SK-N-MC (cell line): ENCODE measurements at regions not wholly inside any gene's neighbourhood (a gene's known extent, or its start where the extent isn't known, plus 50 kb on each side); places are given as distances from the start of the nearest gene placed in this dataset.
"Not testable (repeated sequence)": the region's sequence is repeated elsewhere in the genome, so short reads cannot be mapped to it uniquely, and the experiment has no call there.

Experiments
- DNase-seq: peaks from one replicate; pipeline ENCODE4 v3.0.0-alpha.2; 2011; ENCODE audit warnings: low read depth, low spot score
- H3K27ac ChIP-seq: fragments of 200-600 bp; sonication (generic); 2 replicates; pipeline ENCODE4 v1.5.1; 2016; ENCODE audit warnings: mixed run types
- H3K36me3 ChIP-seq: fragments of 200-600 bp; sonication (generic); 2 replicates; pipeline ENCODE4 v1.6.1; 2017; ENCODE audit warnings: antibody characterized with exemption, low read length, mixed read lengths; ENCODE audit not compliant: insufficient read depth
- H3K4me3 ChIP-seq: fragments of 200-600 bp; sonication (generic); 2 replicates; pipeline ENCODE4 v1.5.1; 2016
- H3K9ac ChIP-seq: fragments of 200-600 bp; sonication (generic); 2 replicates; pipeline ENCODE4 v1.8.0; 2017; ENCODE audit warnings: mixed run types, mixed read lengths; ENCODE audit not compliant: insufficient read length
- H3K9me3 ChIP-seq: fragments of 200-600 bp; sonication (generic); 2 replicates; pipeline ENCODE4 v1.6.1; 2017; ENCODE audit warnings: low read depth, mild to moderate bottlenecking, antibody characterized with exemption, low read length, moderate library complexity, mixed read lengths
- EZH2 ChIP-seq: fragments of 200-600 bp; sonication (generic); IDR thresholded peaks from one replicate; pipeline ENCODE4 v1.6.1; 2017; ENCODE audit warnings: antibody characterized with exemption
- FOXP2 ChIP-seq: optimal IDR thresholded peaks from 2 replicates; pipeline ENCODE3; 2011; ENCODE audit warnings: mild to moderate bottlenecking, moderate library complexity; ENCODE audit not compliant: insufficient read depth; ENCODE audit errors: extremely low read length, control extremely low read depth
- POLR2AphosphoS5 ChIP-seq: IDR thresholded peaks from 2 replicates; pipeline ENCODE4 v1.6.1; 2012; ENCODE audit warnings: mild to moderate bottlenecking, low read depth, low read length, borderline replicate concordance

GRCh38 chr11:89583580-89583979 lies 92.4 kb upstream of the NOX4 start:
- DNase-seq, result no peak
- no peak overlapping the region for H3K9ac ChIP-seq
- H3K4me3 ChIP-seq, result no peak overlapping the region
- TF ChIP-seq EZH2 (no peak), POLR2AphosphoS5 (no peak)
- H3K36me3 ChIP-seq, result no peaks in the 10 kb centered on the region
- no peaks in the 10 kb centered on the region for H3K9me3 ChIP-seq
- no peak overlapping the region for H3K27ac ChIP-seq

GRCh38 chr11:89585046-89585445 lies 93.9 kb upstream of the NOX4 start:
- H3K27ac ChIP-seq, H3K9me3 ChIP-seq, DNase-seq, H3K9ac ChIP-seq, H3K4me3 ChIP-seq, H3K36me3 ChIP-seq: not testable (repeated sequence)

DNA sequence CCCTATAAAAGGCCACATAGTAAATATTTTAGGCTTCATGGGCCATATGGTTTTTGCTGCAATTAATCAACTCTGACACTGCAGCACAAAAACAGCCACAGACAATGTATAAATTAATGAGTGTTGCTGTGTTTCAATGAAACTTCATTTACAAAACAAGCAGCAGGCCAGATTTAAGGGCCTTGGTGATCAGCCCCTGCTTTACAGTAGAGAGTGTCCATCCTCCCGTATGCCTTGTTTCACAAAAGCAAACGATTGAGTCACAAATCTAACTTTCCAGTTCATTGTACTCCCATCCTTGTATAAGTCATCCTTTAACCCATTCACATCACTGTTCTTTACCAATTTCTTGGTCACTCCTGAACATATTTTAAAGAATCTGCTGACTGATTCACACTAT lies 94.3 kb upstream of the NOX4 start:
- not testable (repeated sequence) for H3K27ac ChIP-seq, H3K9me3 ChIP-seq, H3K9ac ChIP-seq, DNase-seq, H3K4me3 ChIP-seq, H3K36me3 ChIP-seq

GRCh38 chr11:89589413-89589812 lies 98.2 kb upstream of the NOX4 start:
- not testable (repeated sequence) for DNase-seq, H3K4me3 ChIP-seq, H3K9me3 ChIP-seq, H3K27ac ChIP-seq, H3K36me3 ChIP-seq, H3K9ac ChIP-seq

- not testable (repeated sequence) for H3K36me3 ChIP-seq, H3K9me3 ChIP-seq, H3K4me3 ChIP-seq, H3K9ac ChIP-seq, H3K27ac ChIP-seq, DNase-seq
Measured at GRCh38 chr11:89590008-89590632, 98.9 kb upstream of the NOX4 start.

DNA sequence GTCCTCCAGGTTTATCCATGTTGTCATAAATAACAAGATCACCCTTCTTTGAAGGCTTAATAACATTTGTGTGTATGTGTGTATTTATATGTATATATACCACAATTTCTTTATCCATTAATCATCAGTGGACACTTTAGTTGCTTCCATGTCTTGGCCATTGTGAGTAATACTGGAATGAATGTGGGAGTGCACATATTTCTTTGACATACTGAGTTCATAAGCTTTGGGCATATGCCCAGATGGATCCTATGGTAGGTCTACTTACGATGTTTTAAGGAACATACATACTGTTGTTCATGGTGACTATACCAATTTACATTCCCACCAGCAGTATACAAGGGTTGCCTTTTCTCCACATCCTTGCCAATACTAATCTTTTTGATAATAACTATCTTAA lies 108.8 kb upstream of the TRIM77 start:
- not testable (repeated sequence) for H3K9ac ChIP-seq, H3K27ac ChIP-seq, H3K4me3 ChIP-seq, H3K9me3 ChIP-seq, DNase-seq, H3K36me3 ChIP-seq

GRCh38 chr11:89604281-89604680 lies 105.8 kb upstream of the TRIM77 start:
- Histone ChIP-seq H3K4me3 (no peak overlapping the region), H3K9me3 (no peaks in the 10 kb centered on the region), H3K9ac (no peak overlapping the region), H3K27ac (no peak overlapping the region), H3K36me3 (no peaks in the 10 kb centered on the region)
- DNase-seq, result no peak
- no peak for TF ChIP-seq FOXP2
- no peak for TF ChIP-seq POLR2AphosphoS5
- TF ChIP-seq EZH2, result no peak

DNA sequence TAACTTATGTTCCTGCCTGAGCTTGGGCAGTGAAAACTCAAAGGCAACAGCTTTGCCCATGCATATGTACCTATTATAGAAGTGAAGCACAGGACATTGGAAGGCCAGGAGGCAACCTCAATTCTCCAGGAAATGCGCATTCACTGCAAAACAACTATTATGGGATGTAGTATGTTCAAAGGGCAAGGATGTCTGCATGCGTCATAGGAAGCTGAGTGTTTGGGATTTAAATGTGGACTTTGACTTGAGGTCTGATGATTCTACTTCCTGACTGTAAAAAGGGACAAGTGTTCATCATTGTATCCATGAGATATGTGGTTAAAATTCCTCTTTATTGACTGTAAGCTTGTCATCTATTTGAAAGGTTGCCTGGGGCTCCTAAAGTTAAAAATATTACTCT lies 103.3 kb upstream of the TRIM77 start:
- DNase-seq, H3K4me3 ChIP-seq, H3K36me3 ChIP-seq, H3K9me3 ChIP-seq, H3K9ac ChIP-seq, H3K27ac ChIP-seq: not testable (repeated sequence)

- H3K4me3 ChIP-seq, H3K9ac ChIP-seq, H3K9me3 ChIP-seq, H3K27ac ChIP-seq, H3K36me3 ChIP-seq, DNase-seq: not testable (repeated sequence)
Measured at GRCh38 chr11:89607497-89607896, 102.6 kb upstream of the TRIM77 start.

GRCh38 chr11:89608234-89608966 lies 101.7 kb upstream of the TRIM77 start:
- Histone ChIP-seq H3K9me3 (no peaks in the 10 kb centered on the region), H3K4me3 (no peak overlapping the region), H3K9ac (no peak overlapping the region), H3K36me3 (no peaks in the 10 kb centered on the region), H3K27ac (no peak overlapping the region)
- DNase-seq, result no peak
- no peak for TF ChIP-seq EZH2
- TF ChIP-seq POLR2AphosphoS5, result no peak
- TF ChIP-seq FOXP2, result no peak
